Urinary bladder (tissue), 3 donors: ENCODE measurements at regions not wholly inside any gene's neighbourhood (a gene's known extent, or its start where the extent isn't known, plus 50 kb on each side); places are given as distances from the start of the nearest gene placed in this dataset.

Experiments
- DNase-seq: peaks from one replicate; pipeline ENCODE4 v3.0.0-alpha.2; 2015; ENCODE audit errors: extremely low spot score
- H3K27ac ChIP-seq: one replicate; pipeline ENCODE4 v1.5.1; 2013; ENCODE audit warnings: low read depth, mild to moderate bottlenecking, moderate library complexity
- H3K36me3 ChIP-seq: one replicate; pipeline ENCODE4 v1.6.1; 2013; ENCODE audit warnings: mild to moderate bottlenecking, moderate library complexity; ENCODE audit not compliant: insufficient read depth
- H3K4me1 ChIP-seq: one replicate; pipeline ENCODE4 v1.6.1; 2013; ENCODE audit warnings: mild to moderate bottlenecking, moderate library complexity; ENCODE audit not compliant: insufficient read depth
- H3K4me3 ChIP-seq: one replicate; pipeline ENCODE4 v1.5.1; 2013; ENCODE audit warnings: low read depth, low read length
- WGBS: extraction: QIAGEN DNeasy Blood & Tissue Kit; methylation state at CpG from one replicate; pipeline ENCODE4 v1.1.7; 2013; 5-methylcytosine and 5-hydroxymethylcytosine counted together
- donor health status: healthy with polysubstance abuse.
- donor health status: healthy.

- 92% methylated on average over 5 of the region's 5 CpGs for WGBS
- no peak overlapping the region for H3K4me3 ChIP-seq
- no peak for DNase-seq
- H3K4me1 ChIP-seq: no peaks in the 10 kb centered on the region
- no peak overlapping the region for H3K27ac ChIP-seq
- H3K36me3 ChIP-seq: no peaks in the 10 kb centered on the region
Measured at GRCh38 chr15:38195191-38195901, 57.3 kb upstream of the SPRED1 start.

- no peak for DNase-seq
- Histone ChIP-seq H3K4me1 (no peaks in the 10 kb centered on the region), H3K4me3 (no peak overlapping the region), H3K27ac (no peak overlapping the region), H3K36me3 (no peaks in the 10 kb centered on the region)
- 19% methylated on average over 1 of the region's 1 CpG for WGBS
Measured at GRCh38 chr15:38196076-38196475, 56.6 kb upstream of the SPRED1 start.

GRCh38 chr15:38197553-38197952 lies 55.1 kb upstream of the SPRED1 start:
- WGBS: 89% methylated on average over 4 of the region's 4 CpGs
- DNase-seq: no peak
- Histone ChIP-seq H3K4me1 (no peaks in the 10 kb centered on the region), H3K36me3 (no peaks in the 10 kb centered on the region), H3K4me3 (no peak overlapping the region), H3K27ac (no peak overlapping the region)

GRCh38 chr15:38201714-38202113 lies 50.9 kb upstream of the SPRED1 start:
- H3K36me3 ChIP-seq: no peaks in the 10 kb centered on the region
- 43% methylated on average over 3 of the region's 3 CpGs for WGBS
- H3K4me3 ChIP-seq: no peak overlapping the region
- H3K4me1 ChIP-seq: no peaks in the 10 kb centered on the region
- DNase-seq: no peak
- no peak overlapping the region for H3K27ac ChIP-seq

- WGBS: 66% methylated on average over 1 of the region's 1 CpG
Measured at GRCh38 chr15:38202361-38202760, 50.3 kb upstream of the SPRED1 start.

More at GRCh38 chr15:38202361-38202760, 50.3 kb upstream of the SPRED1 start:
- no peak for DNase-seq
- H3K4me3 ChIP-seq: no peak overlapping the region
- no peaks in the 10 kb centered on the region for H3K4me1 ChIP-seq
- H3K36me3 ChIP-seq: no peaks in the 10 kb centered on the region
- H3K27ac ChIP-seq: no peak overlapping the region
